22Rv1 (cell line): ENCODE measurements at regions not wholly inside any gene's neighbourhood (a gene's known extent, or its start where the extent isn't known, plus 50 kb on each side); places are given as distances from the start of the nearest gene placed in this dataset.

Experiments
- CTCF ChIP-seq: fragments of 450-650 bp; IDR thresholded peaks from 2 replicates; pipeline ENCODE4 v1.5.1; 2017; ENCODE audit warnings: mild to moderate bottlenecking
- ZFX ChIP-seq: fragments of 450-650 bp; IDR thresholded peaks from 2 replicates; pipeline ENCODE4 v1.6.1; 2017; ENCODE audit warnings: antibody characterized with exemption, borderline replicate concordance

GRCh38 chr13:106302843-106303242 lies 232.6 kb downstream of the EFNB2 start:
- TF ChIP-seq CTCF = no peak
- TF ChIP-seq ZFX = no peak
